ENCODE measurements at regions not wholly inside any gene's neighbourhood (a gene's known extent, or its start where the extent isn't known, plus 50 kb on each side); places are given as distances from the start of the nearest gene placed in this dataset.

- H3K27me3 ChIP-seq, result no peaks in the 10 kb centered on the region
- in situ Hi-C loops (cut with MboI; ENCODE audit: low sequenced_read_pairs in 4 of 4) (no loop called here), intact Hi-C loops (cut with DNase I; ENCODE audit: low total_unique reads) (no loop called here)
- DNase-seq (no peak), ATAC-seq (no peak)
- H3K9me3 ChIP-seq, result peaks cover 0 to 5% (median 0%) of the 10 kb centered on the region in 3 donors
- no peak for TF ChIP-seq POLR2A (IDR thresholded peaks at IDR 0.05)
- no peak for TF ChIP-seq CTCF (IDR thresholded peaks at IDR 0.05 in 4 of 5, conservative IDR thresholded peaks at IDR 0.05 in 1 of 5)
- no peak overlapping the region for H3K4me3 ChIP-seq
- H3K27ac ChIP-seq, result no peak overlapping the region
- no peaks in the 10 kb centered on the region for H3K36me3 ChIP-seq
- no peaks in the 10 kb centered on the region for H3K4me1 ChIP-seq
Measured at GRCh38 chr3:176513604-176514003, 683.7 kb downstream of the TBL1XR1 start.

- H3K36me3 ChIP-seq, result no peaks in the 10 kb centered on the region
- H3K9me3 ChIP-seq, result peaks cover 0 to 5% (median 0%) of the 10 kb centered on the region in 3 donors
- intact Hi-C loops (cut with DNase I; ENCODE audit: low total_unique reads) (no loop called here), in situ Hi-C loops (cut with MboI; ENCODE audit: low sequenced_read_pairs in 4 of 4) (no loop called here)
- no peak overlapping the region for H3K4me3 ChIP-seq
- TF ChIP-seq CTCF (IDR thresholded peaks at IDR 0.05 in 4 of 5, conservative IDR thresholded peaks at IDR 0.05 in 1 of 5) (no peak), POLR2A (IDR thresholded peaks at IDR 0.05) (no peak)
- no peaks in the 10 kb centered on the region for H3K4me1 ChIP-seq
- DNase-seq (no peak), ATAC-seq (no peak)
- no peaks in the 10 kb centered on the region for H3K27me3 ChIP-seq
- no peak overlapping the region for H3K27ac ChIP-seq
Measured at GRCh38 chr3:176512037-176512436, 685.2 kb downstream of the TBL1XR1 start.

GRCh38 chr3:176510097-176510496 is 687.2 kb downstream of the TBL1XR1 start:
- ATAC-seq (no peak), DNase-seq (no peak)
- TF ChIP-seq CTCF (IDR thresholded peaks at IDR 0.05 in 4 of 5, conservative IDR thresholded peaks at IDR 0.05 in 1 of 5), result no peak
- intact Hi-C loops (cut with DNase I; ENCODE audit: low total_unique reads), result no loop called here
- no peaks in the 10 kb centered on the region for H3K36me3 ChIP-seq
- in situ Hi-C loops (cut with MboI; ENCODE audit: low sequenced_read_pairs in 4 of 4), result no loop called here
- peaks cover 0 to 5% (median 0%) of the 10 kb centered on the region in 3 donors for H3K9me3 ChIP-seq
- H3K27ac ChIP-seq, result no peak overlapping the region
- H3K4me3 ChIP-seq, result no peak overlapping the region
- no peaks in the 10 kb centered on the region for H3K4me1 ChIP-seq
- no peaks in the 10 kb centered on the region for H3K27me3 ChIP-seq

GRCh38 chr3:176505878-176506621 is 691.2 kb downstream of the TBL1XR1 start:
- H3K4me1 ChIP-seq, result no peaks in the 10 kb centered on the region
- TF ChIP-seq CTCF (IDR thresholded peaks at IDR 0.05 in 4 of 5, conservative IDR thresholded peaks at IDR 0.05 in 1 of 5), result no peak
- no peak for TF ChIP-seq POLR2A (IDR thresholded peaks at IDR 0.05)
- no peaks in the 10 kb centered on the region for H3K36me3 ChIP-seq
- no peaks in the 10 kb centered on the region for H3K9me3 ChIP-seq
- no peaks in the 10 kb centered on the region for H3K27me3 ChIP-seq
- in situ Hi-C loops (cut with MboI; ENCODE audit: low sequenced_read_pairs in 4 of 4), result no loop called here
- intact Hi-C loops (cut with DNase I; ENCODE audit: low total_unique reads), result no loop called here
- ATAC-seq (no peak), DNase-seq (no peak)
- no peak overlapping the region for H3K27ac ChIP-seq
- no peak overlapping the region for H3K4me3 ChIP-seq

GRCh38 chr3:176491084-176491483 is 706.2 kb downstream of the TBL1XR1 start:
- DNase-seq, result no peak
- Histone ChIP-seq H3K9me3 (no peaks in the 10 kb centered on the region), H3K36me3 (no peaks in the 10 kb centered on the region), H3K4me3 (no peak overlapping the region), H3K27ac (no peak overlapping the region), H3K4me1 (no peaks in the 10 kb centered on the region), H3K27me3 (no peaks in the 10 kb centered on the region)
- no peak for TF ChIP-seq POLR2A (IDR thresholded peaks at IDR 0.05)
- no peak for TF ChIP-seq CTCF (IDR thresholded peaks at IDR 0.05 in 4 of 5, conservative IDR thresholded peaks at IDR 0.05 in 1 of 5)
- intact Hi-C loops (cut with DNase I; ENCODE audit: low total_unique reads) (no loop called here), in situ Hi-C loops (cut with MboI; ENCODE audit: low sequenced_read_pairs in 4 of 4) (no loop called here)
- ATAC-seq, result no peak

Data from gastrocnemius medialis (tissue), 4 donors.